Esophagus mucosa (tissue), 1 donor: ENCODE measurements at regions not wholly inside any gene's neighbourhood (a gene's known extent, or its start where the extent isn't known, plus 50 kb on each side); places are given as distances from the start of the nearest gene placed in this dataset.

ENCODE experiments used
- ATAC-seq: fragments of 200-7000 bp; cut with Tn5 transposase; one replicate; pipeline ENCODE4 v1.9.1; 2020
- donor health status: DM: yes; HTN: yes; CAD: no.

GRCh38 chr2:41410011-41410410 is 637.8 kb upstream of the PKDCC start:
- ATAC-seq: no peak

GRCh38 chr2:41413813-41414485 is 633.9 kb upstream of the PKDCC start:
- no peak for ATAC-seq

- ATAC-seq: peak; percentile 48
Observed at GRCh38 chr2:41414486-41415230, 633.2 kb upstream of the PKDCC start.

- ATAC-seq: no peak
Observed at GRCh38 chr2:41417511-41417910, 630.3 kb upstream of the PKDCC start.

GRCh38 chr2:41420219-41420618 is 627.6 kb upstream of the PKDCC start:
- ATAC-seq: no peak

- ATAC-seq: no peak
Observed at GRCh38 chr2:41420872-41421271, 626.9 kb upstream of the PKDCC start.

GRCh38 chr2:41431756-41432155 is 616.1 kb upstream of the PKDCC start:
- ATAC-seq: no peak

- ATAC-seq: no peak
Observed at GRCh38 chr2:41432459-41432858, 615.4 kb upstream of the PKDCC start.

- ATAC-seq: no peak
Observed at GRCh38 chr2:41434991-41435390, 612.8 kb upstream of the PKDCC start.

GRCh38 chr2:41441958-41442357 is 605.9 kb upstream of the PKDCC start:
- no peak for ATAC-seq

GRCh38 chr2:41445865-41446264 is 602.0 kb upstream of the PKDCC start:
- no peak for ATAC-seq

GRCh38 chr2:41446266-41446665 is 601.6 kb upstream of the PKDCC start:
- ATAC-seq: no peak

GRCh38 chr2:41448221-41448620 is 599.6 kb upstream of the PKDCC start:
- no peak for ATAC-seq

- no peak for ATAC-seq
Observed at GRCh38 chr2:41457026-41457425, 590.8 kb upstream of the PKDCC start.

- ATAC-seq: no peak
Observed at GRCh38 chr2:41460661-41461060, 587.2 kb upstream of the PKDCC start.

GRCh38 chr2:41464395-41464794 is 583.4 kb upstream of the PKDCC start:
- ATAC-seq: no peak

GRCh38 chr2:41475959-41476358 is 571.9 kb upstream of the PKDCC start:
- ATAC-seq: no peak

- no peak for ATAC-seq
Observed at GRCh38 chr2:41482659-41483058, 565.2 kb upstream of the PKDCC start.

GRCh38 chr2:41483226-41483625 is 564.6 kb upstream of the PKDCC start:
- ATAC-seq: no peak

- ATAC-seq: no peak
Observed at GRCh38 chr2:41483982-41484857, 563.6 kb upstream of the PKDCC start.

- ATAC-seq: no peak
Observed at GRCh38 chr2:41484858-41485234, 563.0 kb upstream of the PKDCC start.

- no peak for ATAC-seq
Observed at GRCh38 chr2:41486948-41487347, 560.9 kb upstream of the PKDCC start.

- no peak for ATAC-seq
Observed at GRCh38 chr2:41488888-41489287, 558.9 kb upstream of the PKDCC start.

- no peak for ATAC-seq
Observed at GRCh38 chr2:41489638-41490037, 558.2 kb upstream of the PKDCC start.
